ENCODE measurements at regions not wholly inside any gene's neighbourhood (a gene's known extent, or its start where the extent isn't known, plus 50 kb on each side); places are given as distances from the start of the nearest gene placed in this dataset.

- no peak for TF ChIP-seq CTCF (IDR thresholded peaks at IDR 0.05)
- no peak for TF ChIP-seq POLR2AphosphoS5 (IDR thresholded peaks at IDR 0.05)
These were observed 169.3 kb upstream of the TBL1X start for GRCh38 chrX:9295551-9295950.
